ENCODE measurements at regions not wholly inside any gene's neighbourhood (a gene's known extent, or its start where the extent isn't known, plus 50 kb on each side); places are given as distances from the start of the nearest gene placed in this dataset.

DNA sequence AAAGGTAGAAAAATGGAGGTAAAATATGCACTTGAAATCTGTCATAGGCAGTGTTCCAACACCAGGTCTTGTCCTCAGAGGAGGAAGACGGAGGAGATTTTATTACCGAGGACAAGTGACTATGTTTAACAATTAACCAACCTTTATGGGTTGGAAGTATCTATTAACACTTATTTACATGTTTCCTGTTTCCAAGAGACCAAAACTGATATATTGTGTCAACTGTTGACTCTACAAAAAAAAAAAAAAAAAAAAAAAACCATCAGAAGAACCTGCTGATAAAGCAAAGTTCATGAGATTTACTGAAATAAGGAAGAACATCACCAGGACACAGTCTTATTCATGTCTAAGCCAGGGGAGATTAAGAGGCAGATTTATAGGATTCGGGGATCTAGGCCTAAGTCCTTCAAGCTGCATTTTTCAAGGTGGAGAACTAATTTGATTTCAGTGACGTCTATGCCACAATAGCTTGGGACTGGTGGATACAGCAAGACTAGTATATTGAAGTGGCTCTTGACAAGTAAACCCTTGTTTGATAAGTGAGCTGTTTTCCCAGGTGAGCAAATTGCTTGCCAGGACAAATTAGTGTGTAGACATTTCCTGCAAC is 126.6 kb upstream of the NAA20 start:
- H3K4me3 ChIP-seq = peak overlapping the region; percentile 68
- H3K27ac ChIP-seq = peak overlapping the region; percentile 88 to 89
- peaks cover 39 to 60% of the 10 kb centered on the region in 2 donors for H3K4me1 ChIP-seq (ENCODE audit: control insufficient read depth in 1 of 2, low read depth in 2 of 2)
- DNase-seq (ENCODE audit: low spot score) (no peak), ATAC-seq (ENCODE audit: insufficient number of reproducible peaks, low FRiP score, low read depth) (no peak)
- no peaks in the 10 kb centered on the region for H3K9me3 ChIP-seq
- TF ChIP-seq, protein P1, sequence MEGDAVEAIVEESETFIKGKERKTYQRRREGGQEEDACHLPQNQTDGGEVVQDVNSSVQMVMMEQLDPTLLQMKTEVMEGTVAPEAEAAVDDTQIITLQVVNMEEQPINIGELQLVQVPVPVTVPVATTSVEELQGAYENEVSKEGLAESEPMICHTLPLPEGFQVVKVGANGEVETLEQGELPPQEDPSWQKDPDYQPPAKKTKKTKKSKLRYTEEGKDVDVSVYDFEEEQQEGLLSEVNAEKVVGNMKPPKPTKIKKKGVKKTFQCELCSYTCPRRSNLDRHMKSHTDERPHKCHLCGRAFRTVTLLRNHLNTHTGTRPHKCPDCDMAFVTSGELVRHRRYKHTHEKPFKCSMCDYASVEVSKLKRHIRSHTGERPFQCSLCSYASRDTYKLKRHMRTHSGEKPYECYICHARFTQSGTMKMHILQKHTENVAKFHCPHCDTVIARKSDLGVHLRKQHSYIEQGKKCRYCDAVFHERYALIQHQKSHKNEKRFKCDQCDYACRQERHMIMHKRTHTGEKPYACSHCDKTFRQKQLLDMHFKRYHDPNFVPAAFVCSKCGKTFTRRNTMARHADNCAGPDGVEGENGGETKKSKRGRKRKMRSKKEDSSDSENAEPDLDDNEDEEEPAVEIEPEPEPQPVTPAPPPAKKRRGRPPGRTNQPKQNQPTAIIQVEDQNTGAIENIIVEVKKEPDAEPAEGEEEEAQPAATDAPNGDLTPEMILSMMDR (IDR thresholded peaks at IDR 0.05) = no peak
- H3K27me3 ChIP-seq (replicated peaks; ENCODE audit: insufficient read depth) = no peaks in the 10 kb centered on the region
- no peaks in the 10 kb centered on the region for H3K36me3 ChIP-seq

DNA sequence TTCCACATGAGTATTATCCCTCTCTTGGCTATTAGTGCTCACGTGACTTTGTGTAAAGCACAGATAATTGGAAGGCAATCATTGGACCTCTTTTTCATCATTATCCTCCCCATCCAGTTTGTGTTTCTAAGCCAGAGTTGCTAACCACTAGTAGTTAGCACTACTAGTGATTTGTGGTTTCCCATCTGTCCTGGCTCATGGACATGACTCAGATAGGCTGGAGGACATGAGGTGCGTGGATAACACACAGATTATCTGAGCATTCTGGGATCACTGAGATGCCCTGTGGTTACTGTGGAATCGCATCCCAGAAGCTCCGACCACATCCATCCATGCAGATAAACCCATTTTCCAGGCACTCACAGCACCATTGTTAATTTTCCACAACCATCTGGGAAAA is 123.8 kb upstream of the NAA20 start:
- Histone ChIP-seq H3K4me3 (no peak overlapping the region), H3K27ac (no peak overlapping the region), H3K36me3 (no peaks in the 10 kb centered on the region), H3K27me3 (replicated peaks; ENCODE audit: insufficient read depth) (no peaks in the 10 kb centered on the region), H3K4me1 (ENCODE audit: control insufficient read depth in 1 of 2, low read depth in 2 of 2) (peaks cover 20 to 42% of the 10 kb centered on the region in 2 donors), H3K9me3 (no peaks in the 10 kb centered on the region)
- no peak for DNase-seq (ENCODE audit: low spot score)
- TF ChIP-seq, protein P1 (IDR thresholded peaks at IDR 0.05) = no peak
- no peak for ATAC-seq (ENCODE audit: insufficient number of reproducible peaks, low FRiP score, low read depth)

DNA sequence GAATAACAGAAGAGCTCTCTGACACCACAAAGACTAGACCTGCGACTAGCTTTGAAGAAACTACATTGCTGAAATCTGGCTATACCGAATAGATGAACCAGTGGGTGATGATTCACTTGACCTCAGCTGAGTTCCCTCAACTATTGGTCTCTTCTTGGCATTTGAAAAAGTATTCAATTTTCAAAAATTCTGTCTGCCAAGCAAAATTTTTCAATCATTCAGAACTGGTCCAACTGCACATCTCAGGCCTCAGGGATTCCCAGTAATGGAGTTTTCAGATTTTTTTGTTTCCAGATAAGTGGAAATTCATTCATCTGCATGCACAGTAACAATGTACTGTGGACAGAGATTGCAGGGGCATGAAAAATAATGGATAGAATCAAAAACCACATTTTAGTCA is 121.4 kb upstream of the NAA20 start:
- ATAC-seq (ENCODE audit: insufficient number of reproducible peaks, low FRiP score, low read depth) (no peak), DNase-seq (ENCODE audit: low spot score) (no peak)
- Histone ChIP-seq H3K27ac (no peak overlapping the region), H3K4me1 (ENCODE audit: control insufficient read depth in 1 of 2, low read depth in 2 of 2) (peaks cover 3 to 18% of the 10 kb centered on the region in 2 donors), H3K27me3 (replicated peaks; ENCODE audit: insufficient read depth) (no peaks in the 10 kb centered on the region), H3K4me3 (no peak overlapping the region), H3K9me3 (no peaks in the 10 kb centered on the region), H3K36me3 (no peaks in the 10 kb centered on the region)
- TF ChIP-seq, protein P1 (IDR thresholded peaks at IDR 0.05) = no peak

DNA sequence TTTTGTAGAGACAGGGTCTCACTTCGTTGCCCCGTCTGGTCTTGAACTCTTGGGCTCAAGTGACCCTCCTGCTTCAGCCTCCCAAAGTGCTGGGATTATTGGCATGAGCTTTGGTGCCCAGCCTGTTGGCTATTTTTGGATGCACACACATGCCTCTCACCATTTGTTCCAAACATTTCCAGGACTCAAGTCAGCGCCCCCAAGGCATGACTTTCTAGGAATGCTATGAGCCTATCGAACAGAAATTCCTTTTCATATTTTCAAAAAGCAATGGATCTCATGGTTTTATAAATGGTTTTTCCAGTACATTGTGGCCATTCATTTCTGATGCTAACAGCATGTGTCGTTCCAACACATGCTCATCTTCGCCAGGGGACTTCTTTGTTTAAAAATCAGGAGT is 119.3 kb upstream of the NAA20 start:
- no peaks in the 10 kb centered on the region for H3K36me3 ChIP-seq
- peaks cover 3 to 10% of the 10 kb centered on the region in 2 donors for H3K4me1 ChIP-seq (ENCODE audit: control insufficient read depth in 1 of 2, low read depth in 2 of 2)
- no peaks in the 10 kb centered on the region for H3K27me3 ChIP-seq (replicated peaks; ENCODE audit: insufficient read depth)
- H3K9me3 ChIP-seq = no peaks in the 10 kb centered on the region
- ATAC-seq (ENCODE audit: insufficient number of reproducible peaks, low FRiP score, low read depth) (no peak), DNase-seq (ENCODE audit: low spot score) (no peak)
- H3K27ac ChIP-seq = no peak overlapping the region
- TF ChIP-seq, protein P1 (IDR thresholded peaks at IDR 0.05) = no peak
- H3K4me3 ChIP-seq = no peak overlapping the region

DNA sequence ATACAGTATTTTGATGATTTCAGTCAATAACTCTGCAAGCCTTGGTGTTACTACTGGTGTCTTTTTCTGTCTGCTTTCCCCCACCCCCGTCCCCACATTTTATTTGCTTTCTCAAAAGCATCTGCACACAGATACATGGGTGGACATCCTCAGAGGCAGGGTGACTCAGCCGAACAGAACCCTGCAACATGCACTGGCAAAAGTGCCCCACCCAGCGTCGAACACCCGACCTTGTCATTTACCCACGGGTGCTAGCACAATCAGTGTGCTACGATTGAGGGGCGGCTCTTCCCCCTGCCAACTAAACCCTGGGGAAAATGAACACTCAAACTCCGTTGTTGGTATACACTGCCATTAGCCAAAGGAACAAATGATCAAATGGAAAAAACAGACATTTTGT is 115.9 kb upstream of the NAA20 start:
- Histone ChIP-seq H3K4me3 (no peak overlapping the region), H3K9me3 (no peaks in the 10 kb centered on the region), H3K27me3 (replicated peaks; ENCODE audit: insufficient read depth) (no peaks in the 10 kb centered on the region), H3K27ac (no peak overlapping the region), H3K4me1 (ENCODE audit: control insufficient read depth in 1 of 2, low read depth in 2 of 2) (peaks cover 3 to 10% of the 10 kb centered on the region in 2 donors), H3K36me3 (no peaks in the 10 kb centered on the region)
- no peak for DNase-seq (ENCODE audit: low spot score)
- TF ChIP-seq, protein P1 (IDR thresholded peaks at IDR 0.05) = no peak
- no peak for ATAC-seq (ENCODE audit: insufficient number of reproducible peaks, low FRiP score, low read depth)
